ENCODE measurements at regions not wholly inside any gene's neighbourhood (a gene's known extent, or its start where the extent isn't known, plus 50 kb on each side); places are given as distances from the start of the nearest gene placed in this dataset.

DNA sequence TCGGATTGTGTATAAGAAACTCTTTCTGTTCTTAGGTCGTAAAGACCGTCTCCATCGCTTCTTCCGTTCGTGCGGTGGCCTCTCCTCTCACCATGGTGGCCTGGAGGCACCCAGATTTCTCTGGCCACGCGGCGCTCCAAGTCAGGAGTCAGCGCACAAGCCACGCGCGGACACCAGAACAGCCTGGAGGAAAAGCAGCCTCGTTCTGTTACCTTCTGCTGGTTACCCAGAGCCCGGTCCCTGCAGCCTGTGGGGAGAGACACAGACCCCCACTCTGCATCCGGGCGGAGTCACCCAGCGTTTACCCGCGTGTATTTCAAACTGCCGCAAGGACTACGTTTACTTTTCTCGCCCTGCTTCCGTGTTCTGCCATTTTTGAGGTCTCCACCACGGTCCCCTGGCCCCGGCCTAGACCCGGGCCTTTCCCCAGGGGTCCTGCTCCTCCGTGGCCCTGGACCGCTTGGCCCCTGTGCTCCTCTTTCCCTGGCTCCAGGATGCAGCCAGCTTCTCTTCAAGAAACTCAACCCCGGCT, 776.1 kb downstream of the BRD1 start:
- no peak for DNase-seq (ENCODE audit: low spot score)

DNA sequence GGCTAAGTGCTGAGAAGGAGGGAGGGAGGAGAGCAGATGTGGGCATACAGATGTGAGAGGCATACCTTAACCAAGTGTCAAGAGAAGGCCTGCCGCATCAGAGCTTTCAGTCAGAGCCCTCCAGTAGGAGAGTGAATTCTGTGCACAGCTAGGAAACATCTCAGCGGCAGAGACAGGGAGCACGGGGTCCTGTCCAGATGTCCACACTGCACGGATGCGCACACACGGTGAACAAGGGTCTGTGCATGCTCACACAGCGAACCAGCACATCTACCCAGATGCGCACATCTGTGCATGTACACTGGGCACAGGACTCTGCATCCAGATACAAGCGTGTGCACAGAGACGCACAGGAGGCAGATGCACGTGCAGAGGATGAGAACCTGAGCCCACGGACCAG, 778.0 kb downstream of the BRD1 start:
- no peak for DNase-seq (ENCODE audit: low spot score)

DNA sequence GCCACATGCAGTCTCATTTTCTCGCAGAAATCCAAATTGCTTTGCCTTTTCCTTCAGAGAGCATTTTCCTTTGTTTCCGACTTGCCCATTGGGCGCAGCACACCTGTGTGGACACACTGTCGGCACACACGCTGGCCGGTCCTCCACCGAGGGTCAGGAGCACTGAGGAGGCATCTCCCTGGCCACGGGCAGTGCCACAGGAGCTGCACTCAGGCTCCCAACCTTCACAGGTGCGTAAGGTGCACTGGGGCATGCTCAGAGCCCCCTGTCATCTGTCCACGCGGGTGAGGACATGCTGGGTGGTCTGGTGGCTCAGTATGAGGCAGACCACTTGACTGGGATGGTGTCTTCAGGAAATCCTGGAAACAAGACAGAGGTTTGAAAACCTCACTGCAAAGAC, 779.1 kb downstream of the BRD1 start:
- DNase-seq (ENCODE audit: low spot score), result no peak

DNA sequence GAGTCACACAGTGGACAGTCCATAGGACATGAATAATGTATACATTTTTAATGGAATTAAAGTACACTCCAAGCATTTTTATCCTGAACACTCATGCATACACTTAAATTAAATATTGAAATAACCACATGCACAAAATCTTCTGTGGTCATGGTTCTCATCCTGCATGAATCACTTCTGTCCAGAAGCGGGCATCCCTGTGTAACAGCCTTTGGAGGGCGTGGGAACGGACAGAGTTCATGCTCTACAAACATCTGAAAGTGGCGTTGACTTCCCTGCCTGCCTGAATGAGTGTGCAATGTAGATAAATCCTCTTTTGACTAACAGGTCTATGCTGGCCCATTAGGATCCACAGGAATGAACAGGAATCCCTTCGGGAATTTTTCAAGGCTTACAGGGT, 780.2 kb downstream of the BRD1 start:
- no peak for DNase-seq (ENCODE audit: low spot score)

DNA sequence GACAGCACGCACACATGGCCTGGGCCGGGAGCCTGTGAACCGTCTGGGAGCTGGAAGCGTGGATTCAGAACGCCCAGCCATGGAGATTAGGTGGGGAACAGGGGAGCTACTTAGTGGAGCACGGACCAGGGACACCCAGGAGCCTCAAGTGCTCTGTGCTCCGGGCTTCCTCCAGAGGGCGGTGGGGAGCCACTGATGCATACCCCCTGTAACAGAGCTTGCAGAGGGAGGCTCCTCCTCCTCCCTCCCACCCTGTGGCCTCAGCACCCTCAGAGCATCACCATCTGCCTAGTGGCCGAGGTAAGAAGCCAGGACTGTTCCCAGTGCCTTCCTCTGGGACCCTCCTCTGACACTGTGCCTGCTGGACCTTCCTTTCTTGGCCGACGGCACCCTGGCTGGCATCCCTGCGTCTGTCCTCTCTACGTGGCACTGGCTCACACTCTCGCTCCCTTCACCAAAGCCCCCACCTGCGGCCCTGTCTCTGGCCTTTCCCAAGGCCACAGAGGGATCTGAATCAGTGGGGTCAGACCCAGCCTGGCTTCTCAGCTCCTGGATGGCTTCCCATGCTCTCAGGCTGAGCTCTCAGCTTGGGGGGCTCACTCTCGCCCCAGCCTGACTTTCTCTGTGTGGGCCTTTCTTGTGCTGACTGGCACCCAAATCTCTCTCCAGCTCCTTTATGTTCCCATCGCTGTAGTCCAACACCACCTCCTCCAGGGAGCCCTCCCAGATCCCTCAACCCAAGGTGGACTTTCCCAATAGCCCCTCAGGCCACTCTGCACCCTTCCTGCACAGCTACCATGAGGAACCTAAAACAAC, 780.9 kb downstream of the BRD1 start:
- peak; percentile 41 for DNase-seq (ENCODE audit: low spot score)

DNA sequence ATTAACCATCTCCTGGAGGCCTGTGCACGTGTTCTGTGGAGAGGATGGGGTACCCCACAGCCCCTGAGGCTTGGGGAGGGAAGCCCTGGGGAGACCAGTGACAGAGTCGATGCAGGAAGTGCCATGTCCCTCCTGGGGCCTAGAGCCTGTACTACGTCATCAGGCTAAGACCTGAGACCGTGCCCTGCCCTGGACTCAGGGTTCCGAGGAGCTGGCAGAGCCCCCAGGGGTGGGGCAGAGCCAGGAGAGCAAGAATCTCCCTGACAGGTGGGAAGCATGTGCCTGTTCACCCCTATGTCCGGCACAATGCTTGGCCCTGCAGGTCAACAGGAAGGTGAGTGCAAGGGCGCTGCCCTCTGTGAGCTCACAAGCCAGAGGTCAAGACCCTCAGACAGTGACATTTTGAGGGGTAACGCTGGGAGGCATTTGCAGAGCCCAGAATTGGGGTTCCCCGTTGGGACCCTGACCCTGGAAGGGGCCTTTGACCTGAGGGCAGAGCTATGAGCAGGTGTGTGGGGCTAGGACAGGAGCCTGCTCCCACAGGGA, 781.6 kb downstream of the BRD1 start:
- DNase-seq (ENCODE audit: low spot score), result no peak

DNA sequence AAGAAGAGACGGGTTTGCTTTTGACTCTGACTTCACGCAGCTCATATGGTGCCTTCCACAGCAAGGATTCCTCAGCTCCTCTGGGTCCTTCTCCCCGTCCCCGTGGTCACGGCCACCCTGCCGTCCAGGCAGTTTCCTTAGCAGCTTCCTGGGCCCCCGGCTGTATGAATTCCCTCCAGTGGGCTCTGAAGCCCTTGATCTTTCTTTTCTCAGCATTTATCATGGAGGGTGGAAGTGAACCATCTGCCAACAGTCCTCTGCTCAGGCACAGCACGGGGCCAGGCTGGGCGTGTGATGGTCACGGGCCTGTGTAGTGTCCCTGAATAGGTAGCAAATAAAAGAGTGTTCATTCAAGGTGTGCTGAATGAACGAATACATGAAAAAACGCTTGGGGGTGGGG, 782.4 kb downstream of the BRD1 start:
- DNase-seq (ENCODE audit: low spot score), result no peak

DNA sequence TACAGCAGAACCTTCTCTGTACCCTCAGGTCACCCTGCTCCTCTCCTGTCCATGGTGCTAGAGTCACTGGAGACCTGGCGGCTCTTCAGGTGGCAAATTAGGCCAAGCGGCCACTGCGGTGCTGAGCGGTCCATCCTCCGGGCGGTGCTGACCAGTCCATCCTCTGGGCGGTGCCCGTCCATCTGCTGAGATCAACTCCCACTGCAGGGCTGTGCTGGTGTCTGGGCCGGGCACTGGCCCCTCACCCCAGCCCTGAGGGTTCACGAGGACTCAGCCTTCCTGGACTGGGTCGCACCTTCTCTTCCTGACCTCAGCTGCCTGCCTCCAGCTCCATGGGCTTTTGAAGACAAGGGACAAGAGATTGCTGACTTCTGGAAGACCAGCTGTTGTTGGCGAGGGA, 782.9 kb downstream of the BRD1 start:
- no peak for DNase-seq (ENCODE audit: low spot score)

DNA sequence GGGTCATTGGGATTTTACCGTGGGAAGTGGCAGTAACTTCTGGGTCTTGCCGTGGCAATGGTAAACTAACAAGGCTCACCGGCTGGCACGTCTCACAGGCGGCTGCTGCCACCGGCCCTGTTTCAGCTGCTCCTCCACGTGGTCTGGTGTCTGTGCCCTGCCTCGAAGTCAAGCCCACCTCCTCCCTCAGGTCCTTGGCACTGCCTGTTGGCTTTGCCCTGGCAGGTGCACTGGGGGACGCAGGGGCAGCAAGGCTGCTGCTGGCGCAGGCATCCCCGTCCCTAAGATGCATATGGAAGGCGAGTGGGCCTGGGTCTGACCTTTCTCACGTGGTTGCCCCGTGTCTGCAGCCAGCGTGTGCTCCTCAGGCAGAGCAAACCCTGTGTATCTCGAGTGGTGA, 783.6 kb downstream of the BRD1 start:
- DNase-seq (ENCODE audit: low spot score), result no peak

DNA sequence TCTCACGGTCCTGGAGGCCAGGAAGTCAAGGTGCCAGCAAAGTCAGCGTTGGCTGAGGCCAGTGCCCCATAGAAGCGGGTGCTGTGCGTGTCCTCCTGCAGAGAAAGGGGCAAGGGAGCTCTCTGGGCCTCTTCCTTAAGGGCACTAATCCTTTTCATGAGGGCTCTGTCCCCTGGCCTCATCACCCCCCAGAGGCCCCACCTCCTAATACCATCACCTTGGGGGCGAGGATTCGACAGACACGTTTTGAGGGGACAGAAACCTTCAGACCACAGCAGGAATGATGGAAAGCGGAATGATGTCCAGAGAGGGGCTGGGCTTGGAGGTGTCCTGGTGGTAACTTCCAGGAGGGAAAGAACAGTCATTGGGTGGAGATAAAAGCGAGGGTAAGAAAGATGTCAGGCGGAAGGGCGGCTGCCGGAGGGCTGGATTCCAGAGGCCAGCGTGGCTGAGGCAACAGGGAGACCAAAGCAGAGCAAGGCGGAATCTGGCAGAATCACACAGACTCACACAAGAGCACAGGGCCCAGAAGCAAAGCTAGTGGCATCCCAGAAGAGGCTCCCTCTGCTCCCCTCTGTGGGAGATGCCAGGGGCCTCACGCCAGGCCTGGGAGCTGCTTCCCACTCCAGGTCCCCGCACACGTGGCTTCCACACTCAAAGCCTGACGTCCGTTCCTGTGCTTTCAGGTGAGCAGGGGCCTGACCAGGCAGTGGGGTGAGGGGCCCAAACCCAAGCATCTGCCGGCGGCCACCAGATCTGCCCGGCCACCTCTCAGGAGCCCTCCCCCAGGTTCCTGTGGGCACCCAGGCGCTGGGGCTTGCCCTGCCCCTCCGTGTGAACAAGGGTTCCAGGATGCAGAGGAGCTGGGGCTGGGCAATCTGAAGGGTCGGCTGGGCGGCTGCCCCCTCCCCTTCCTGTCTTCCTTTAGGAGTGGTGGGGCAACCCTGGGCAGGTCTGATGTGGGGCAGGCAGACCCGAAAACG, 784.5 kb downstream of the BRD1 start:
- no peak for DNase-seq (ENCODE audit: low spot score)

DNA sequence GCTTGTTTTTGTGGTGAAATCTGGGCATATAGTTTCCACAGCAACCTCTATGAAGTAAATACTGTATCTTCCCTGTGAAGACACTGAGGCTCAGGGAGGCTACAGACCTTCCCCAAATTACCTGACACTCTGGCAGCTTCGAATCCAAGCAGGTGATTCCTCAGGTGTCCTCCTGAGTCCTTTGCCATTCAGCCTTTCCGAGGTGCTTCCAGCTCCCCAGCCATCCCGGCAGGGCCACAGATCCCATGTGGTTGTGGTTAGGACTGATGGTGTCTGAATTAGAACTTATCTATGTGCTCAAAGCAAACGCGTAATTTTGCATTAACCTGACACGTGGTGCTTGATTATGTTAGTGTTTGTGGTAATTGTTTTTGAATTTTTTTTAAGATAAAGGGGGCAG, 785.6 kb downstream of the BRD1 start:
- no peak for DNase-seq (ENCODE audit: low spot score)

DNA sequence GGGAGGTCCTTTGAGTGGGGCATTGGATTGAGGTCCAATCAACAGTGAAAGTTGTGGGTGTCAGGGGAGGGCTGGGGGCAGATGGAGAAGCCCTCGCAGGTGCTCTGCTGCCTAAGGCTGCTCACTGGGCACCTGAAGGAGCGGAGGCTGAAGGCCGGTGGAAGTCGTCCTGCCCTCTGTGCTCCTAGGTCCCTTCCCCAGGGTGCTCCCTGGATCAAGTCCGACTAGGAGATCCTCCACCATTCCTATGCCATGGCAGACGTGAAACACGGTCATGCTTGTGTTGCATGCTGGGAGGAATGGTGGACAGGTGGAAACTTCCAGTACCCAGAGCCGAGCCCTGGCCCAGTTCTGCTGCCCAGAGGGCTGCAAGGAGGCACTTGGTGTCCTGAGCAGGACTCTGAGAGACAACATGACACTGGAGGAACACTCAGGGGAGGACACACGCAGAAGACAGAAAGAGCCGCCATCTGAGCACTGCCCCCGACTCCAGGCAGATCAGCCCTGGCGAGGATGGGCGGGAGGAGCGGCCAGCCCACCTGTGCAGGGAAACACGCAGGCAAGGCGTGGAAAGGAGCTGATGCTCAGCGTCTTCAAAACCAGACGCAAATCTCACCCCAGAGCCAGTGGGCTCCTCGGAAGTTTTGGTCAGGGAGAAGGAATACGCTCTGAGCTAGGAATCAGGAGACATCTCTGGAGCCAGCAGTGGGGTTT, 786.8 kb downstream of the BRD1 start:
- no peak for DNase-seq (ENCODE audit: low spot score)

DNA sequence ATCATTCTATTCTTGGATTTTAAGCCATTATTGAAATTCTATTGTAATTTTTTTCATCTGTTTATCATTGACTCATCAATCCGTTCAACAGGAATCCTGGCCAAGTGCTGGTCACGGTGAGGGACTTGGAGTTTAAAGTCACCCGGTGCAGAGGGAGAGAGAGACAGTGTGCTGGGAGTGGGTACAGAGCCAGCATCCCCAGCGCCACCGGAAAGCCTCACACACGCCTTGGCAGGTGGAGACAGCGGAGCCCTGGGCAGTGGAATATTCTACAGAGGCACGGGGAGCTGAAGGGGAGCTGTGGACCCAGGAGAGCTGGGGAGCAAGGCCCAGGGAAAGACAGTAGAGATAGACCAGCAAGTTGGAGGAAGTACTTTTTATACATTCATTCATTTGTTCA, 787.6 kb downstream of the BRD1 start:
- DNase-seq (ENCODE audit: low spot score), result no peak

DNA sequence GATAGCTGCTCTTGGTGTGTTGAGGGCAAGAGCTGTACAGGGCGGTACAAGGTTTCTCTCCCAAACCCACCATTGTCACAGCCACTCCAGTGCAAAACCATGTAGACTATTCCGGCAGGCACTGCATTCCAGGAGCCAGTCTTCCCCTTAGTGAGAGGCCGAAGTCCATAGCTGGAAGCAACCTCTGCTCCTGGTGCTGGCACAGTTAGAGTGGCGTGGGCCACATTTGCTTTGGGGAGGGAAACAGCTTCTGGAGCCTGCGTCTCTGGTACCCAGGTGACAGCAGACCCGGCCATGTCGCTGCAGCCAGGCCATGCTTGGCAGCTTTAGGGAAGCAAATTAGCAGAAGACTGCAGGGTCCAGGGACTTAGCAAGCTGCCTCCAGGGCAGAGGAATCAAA, 788.0 kb downstream of the BRD1 start:
- DNase-seq (ENCODE audit: low spot score), result no peak

DNA sequence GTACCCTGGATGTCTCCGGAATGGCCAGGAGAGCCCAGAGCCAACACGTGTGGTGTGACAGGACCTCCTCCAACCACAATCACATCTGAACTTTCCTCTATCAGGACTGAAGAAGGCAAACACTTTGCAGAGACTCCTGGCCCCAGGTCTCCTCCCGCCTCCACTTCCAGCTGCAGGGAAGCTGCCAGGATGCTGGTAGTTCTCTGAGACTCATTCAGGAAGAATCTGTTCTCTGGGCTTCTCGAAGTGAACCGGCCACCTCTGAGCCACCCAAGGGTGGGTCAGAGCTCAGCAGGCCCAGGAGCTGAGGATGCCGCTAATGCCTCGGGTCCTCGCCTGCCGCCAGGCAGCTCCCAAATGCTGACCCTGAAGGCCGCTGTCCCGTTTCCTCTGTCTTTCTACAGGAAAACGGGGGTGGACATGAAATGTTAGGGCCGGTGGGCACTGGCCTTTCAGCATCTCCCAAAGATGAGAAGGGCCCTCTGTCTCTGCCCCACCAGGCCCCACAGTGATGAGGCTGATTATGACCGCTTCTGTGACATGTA, 789.9 kb downstream of the BRD1 start:
- no peak for DNase-seq (ENCODE audit: low spot score)

DNA sequence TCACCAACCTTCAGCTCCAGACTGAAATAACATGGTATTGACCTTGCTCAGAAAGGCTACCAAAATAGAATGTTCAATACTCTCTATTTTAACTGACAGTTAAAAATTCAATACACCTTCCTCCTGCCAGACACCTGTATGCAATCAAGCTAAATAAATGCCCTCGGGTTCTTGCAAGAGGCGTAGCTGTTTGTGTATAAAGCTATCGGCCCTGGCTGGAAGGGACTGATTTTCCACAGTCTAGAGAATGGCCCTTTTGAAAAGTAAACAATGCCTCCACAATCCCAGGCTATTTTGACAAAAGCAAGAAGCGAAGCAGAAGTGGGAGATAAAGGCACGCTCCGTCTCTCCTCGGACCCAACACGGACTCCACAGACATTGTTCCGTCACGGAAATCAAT, 791.2 kb downstream of the BRD1 start:
- DNase-seq (ENCODE audit: low spot score), result no peak

DNA sequence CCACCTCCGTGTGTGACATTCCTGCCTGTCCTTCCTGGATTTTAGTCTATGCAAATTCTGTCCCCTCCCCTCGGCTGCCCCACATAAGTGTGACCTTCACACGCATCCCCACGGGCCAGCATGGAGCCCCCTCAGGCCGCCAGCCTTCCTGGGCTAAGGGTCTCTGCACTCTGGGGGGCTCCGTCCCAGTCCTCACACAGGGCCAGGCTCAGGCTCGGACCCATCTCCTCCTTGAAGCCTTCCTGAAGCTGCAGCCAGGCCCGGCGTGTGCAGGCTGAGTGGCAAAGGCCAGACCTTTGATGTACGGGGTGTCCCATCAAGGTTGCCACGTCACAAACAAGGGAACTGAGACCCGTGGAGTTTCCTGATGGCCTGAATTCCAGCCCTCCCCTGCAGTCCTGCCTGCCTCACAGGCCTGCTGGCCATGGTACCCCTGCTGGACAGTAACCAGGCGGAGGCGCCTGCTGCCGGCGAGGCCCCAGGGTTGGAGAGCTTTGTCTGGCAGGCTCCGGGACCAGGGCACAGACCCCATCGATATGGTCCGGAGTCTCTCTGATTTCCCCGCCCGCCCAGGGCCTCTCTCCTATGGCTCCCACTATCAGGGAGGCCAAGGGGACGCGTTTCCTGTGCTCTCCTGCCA, 791.7 kb downstream of the BRD1 start:
- no peak for DNase-seq (ENCODE audit: low spot score)

DNA sequence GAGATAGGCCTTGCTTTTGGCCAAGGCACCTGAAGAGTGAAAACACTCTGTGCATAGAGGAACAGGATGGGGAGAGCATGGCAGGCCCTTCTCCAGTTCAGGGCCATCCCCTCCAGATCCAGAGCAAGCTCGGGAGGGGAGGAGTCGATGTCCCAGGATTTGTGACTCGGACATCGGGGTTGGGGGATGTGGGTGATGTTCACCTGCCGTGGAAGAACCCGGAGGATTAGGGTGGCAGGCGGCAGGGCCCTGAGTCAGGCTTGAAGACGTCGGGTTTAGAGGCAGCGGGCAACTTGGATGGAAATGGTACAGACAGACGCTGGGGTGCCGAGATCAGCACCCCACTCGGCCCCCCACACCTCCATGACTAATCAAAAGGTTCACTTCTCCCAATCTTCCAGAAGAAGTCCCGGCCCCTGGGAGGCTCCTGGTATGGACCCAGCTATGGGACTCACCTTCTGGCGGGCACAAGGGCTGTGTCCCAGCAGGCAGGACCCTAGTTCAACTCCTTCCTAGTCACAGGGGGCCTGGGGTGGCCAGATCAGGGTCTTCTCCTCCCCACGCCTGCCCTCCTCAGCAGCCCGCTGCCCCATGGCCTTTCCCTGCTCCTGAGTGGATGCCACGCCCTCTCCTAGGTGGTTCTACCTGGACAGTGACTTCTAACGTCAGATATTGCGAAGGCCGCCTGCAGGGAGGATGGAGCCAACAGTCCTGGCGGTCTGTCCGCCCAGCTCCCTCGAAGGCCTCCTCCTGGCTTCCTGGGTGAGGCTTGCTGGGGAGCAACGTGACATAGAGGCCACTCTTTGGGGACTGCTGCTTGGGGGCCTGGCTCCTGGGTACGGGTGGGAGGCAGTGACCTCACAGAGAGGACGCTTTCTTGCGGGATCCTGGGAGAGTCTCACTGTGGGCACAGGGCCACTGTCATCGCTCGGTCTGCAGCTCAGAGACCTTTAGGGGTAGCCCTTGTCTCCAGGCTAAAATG, 792.5 kb downstream of the BRD1 start:
- DNase-seq (ENCODE audit: low spot score), result no peak

DNA sequence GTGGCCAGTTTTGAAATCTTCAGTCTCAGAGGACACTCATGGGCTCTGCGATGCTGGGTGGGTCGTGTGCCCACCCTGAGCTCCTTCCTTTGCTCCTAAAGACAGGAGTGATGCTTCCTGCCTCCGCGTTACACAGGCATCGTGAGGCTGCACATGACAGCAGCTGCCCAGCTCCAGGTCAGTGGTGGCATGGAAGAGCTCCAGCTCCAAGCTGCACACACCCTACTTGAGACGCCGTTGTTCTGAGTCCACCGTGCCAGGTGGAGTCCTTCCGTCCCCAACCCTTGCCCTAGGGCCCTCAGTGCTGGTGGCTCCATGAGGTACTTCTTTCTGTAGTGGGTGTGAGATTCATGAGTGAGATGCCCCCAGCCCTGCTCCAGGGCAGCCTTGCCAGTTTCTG, 794.1 kb downstream of the BRD1 start:
- no peak for DNase-seq (ENCODE audit: low spot score)

DNA sequence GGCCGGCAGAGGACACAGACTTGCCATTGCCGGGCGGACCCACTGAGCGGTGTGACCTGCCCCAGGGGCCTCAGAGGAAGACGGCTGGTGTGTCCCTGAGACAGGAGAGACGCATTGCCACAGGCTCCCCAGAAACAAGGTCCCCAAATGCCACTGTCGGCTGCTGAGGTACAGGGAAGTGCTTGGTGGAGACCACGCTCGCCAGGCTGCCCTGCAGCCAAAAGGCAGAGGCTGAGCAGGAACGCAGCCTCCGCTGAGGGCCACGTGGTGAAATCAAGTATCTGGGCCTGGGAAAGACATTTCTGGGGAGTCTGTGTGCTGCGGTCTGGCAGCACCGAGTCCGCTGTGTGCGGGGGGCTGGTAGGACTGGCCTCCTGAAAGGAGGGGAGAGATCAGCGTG, 794.9 kb downstream of the BRD1 start:
- no peak for DNase-seq (ENCODE audit: low spot score)
